GM18907 (cell line): ENCODE measurements at regions not wholly inside any gene's neighbourhood (a gene's known extent, or its start where the extent isn't known, plus 50 kb on each side); places are given as distances from the start of the nearest gene placed in this dataset.

Experiments
- ATAC-seq: cut with Tn5 transposase; IDR thresholded peaks from one replicate; pipeline ENCODE4 v1.9.1; 2021; ENCODE audit warnings: mild to moderate bottlenecking, moderate library complexity; ENCODE audit not compliant: unreplicated experiment

DNA sequence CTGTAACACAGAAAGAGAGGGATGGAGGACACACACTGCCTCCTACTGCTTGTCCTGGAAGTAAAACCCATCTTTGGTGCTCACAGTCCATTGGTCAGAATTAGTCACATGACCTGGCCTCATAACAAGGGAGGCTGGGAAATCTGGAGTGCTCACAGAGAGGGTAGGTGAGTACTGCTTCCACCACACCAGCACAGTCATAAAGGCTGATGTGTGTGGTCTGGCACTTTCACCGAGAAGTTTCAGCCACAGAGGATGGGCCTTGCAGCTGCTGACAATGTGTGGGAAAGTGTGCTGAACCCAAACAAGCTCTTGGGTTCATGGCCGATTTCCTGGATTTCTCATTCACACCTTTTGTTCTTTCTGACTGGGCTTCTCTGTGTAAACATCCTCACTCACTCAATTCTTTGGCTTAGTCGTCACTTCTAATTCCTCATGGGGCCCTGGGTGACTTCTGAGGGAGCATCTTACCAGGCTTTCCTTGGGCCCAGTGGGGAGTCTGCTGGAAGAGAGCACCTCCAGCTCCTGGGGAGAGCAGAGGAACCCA, 100.7 kb downstream of the ASB7 start:
- ATAC-seq: peak; percentile 100

DNA sequence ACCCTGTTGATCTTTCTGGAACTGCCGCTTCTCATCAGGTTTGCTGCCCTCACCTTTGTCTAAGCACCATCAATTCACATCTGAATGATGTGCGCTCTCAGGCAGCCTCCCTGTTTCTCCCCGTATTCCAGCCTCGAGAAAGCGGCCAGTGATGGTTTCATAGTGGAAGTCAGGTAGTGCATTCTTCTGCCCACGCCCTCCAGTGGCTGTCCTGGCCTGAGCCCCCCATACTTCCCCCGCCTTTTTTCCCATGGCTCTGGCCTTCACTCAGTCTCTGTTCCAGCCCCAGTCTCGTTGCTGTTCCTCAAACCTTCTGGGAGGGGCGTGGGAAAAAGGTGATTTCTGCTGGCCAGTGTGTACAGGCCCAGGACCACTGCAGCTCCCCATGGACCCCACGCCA, 101.3 kb downstream of the ASB7 start:
- no peak for ATAC-seq

GRCh38 chr15:100704281-100705055, 102.1 kb downstream of the ASB7 start:
- ATAC-seq: no peak

DNA sequence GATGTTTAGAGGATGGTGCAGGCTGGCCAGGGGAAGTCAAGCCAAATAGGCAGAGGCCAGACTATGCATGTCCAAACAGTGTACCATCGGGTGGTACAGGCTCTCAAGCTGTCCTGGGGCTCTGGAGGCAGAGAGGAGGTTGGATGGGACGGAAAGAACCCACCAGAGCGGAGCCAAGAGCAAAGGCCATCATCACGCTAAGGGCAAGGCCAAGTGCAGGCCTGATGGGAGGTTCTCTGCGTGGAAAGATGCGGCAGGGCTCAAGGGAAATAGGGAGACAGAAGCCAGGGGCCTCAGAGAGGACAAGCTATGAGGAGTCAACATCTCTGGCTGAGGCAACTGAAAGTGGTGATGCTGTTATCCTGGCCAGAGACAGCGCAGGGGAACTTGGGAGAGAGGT, 102.7 kb downstream of the ASB7 start:
- no peak for ATAC-seq

GRCh38 chr15:100705841-100706240, 103.5 kb downstream of the ASB7 start:
- ATAC-seq: no peak

GRCh38 chr15:100707229-100707628, 104.8 kb downstream of the ASB7 start:
- ATAC-seq: no peak

- no peak for ATAC-seq
Measured at GRCh38 chr15:100708916-100709315, 106.5 kb downstream of the ASB7 start.

DNA sequence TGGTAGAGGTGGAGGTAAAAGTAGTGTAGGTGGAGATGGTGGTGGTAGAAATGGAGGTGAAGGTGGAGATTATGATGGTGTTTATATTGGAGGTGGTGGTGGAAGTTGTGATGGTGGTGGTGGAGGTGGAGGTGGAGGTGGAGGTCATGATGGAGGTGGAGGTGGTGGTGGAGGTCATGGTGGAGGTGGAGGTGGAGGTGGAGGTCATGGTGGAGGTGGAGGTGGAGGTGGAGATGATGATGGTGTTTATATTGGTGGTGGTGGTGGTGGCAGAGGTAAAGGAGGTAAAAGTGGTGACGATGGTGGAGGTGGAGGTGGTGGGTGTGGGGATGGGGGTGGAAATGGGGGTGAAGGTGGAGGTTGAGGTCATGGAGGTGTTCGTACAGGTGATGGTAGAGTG, 107.8 kb downstream of the ASB7 start:
- ATAC-seq: no peak

DNA sequence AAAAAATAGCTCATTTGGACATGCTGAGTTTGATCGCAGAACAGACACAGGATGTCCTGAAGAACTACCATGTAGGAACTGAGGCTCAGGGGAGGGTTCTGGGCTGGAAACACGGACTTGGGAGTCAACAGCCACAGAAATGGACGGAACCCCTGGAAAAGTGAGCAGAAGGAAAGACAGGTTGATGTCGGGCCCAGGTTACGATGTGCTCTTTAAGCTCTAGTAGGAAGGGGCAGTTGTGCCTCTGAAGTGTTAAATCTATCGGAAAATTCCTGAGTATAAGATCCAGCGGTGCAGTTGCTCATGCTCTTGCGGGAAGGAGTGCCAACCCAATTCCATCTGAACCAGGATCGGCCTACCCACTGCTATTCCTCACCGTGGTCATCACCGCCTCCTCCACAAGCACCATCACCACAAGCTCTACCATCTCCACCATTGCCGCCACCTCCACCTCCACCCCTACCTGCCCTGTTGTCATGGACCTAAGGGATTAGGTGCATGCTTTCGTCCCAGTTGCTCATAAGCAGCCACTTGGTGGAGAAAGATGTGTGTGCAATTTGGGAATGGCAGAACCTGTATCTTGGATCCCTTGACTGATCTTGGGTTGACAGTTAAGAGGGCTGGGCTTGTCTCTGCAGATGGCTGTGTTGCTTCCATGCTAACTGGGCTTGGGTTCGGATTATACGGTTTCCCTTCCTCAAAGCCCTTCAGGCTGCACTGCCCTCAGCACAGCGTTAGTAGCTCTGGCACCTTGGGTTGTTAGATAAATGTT, 108.5 kb downstream of the ASB7 start:
- ATAC-seq: no peak

DNA sequence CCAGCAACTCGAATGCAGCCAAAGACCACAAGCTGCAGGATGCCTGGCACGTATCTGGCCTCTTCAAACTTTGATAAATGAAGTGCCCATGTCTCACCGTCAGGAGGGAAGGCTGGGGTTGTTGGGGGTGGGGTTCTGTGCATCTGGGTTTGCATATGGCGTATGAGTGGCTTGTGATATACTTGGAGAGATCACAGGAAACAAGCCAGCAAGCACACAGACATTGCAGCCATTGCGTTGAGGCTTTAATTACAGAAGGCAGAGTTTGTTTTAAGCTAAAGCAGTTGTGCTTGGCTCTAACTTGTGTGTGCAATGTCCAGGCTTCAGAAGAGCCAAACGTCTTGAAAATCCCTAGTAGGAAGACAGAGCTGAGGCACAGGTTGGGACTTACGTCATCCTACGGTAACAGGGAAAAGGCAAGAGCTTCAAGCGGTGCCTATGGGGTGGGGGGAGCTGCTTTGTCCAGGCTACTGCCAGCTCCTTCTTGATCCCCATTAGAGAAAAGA, 109.2 kb downstream of the ASB7 start:
- no peak for ATAC-seq

GRCh38 chr15:100712226-100712625, 109.8 kb downstream of the ASB7 start:
- no peak for ATAC-seq

GRCh38 chr15:100713163-100713867, 110.9 kb downstream of the ASB7 start:
- no peak for ATAC-seq

DNA sequence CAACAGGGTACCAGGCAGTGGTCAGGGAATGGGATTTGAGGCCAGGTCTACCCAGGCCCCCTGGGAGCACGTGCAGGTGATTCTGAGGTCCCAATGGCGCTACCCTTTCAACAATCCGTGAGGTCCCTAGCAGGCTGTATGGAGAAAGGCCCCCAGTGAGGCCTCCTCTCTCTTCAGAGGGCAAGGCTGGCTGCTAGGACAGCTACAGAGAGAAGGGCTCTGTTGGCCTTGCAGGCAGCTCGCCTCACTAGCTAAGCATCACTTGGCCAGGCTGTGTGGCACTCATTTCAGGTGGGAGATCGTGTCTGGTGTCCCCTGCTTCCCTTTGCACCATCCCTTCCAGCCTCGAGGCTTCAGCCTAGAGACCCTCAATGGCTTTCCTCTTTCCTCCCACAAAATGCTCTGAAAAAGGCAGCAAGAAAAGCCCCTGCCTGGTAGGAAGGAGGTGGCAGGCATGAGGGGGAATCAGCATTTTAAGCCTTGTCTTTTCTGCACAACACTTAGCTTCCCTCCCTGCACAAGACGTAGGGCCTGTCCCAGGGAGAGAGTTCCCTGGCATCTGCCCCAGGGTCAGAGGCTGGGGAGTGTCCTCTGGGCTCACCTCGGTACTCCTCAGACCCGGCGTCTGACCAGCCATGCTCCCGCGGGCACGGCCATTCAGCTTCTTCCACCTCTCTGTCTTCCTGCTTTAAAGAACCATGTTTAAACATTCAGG, 111.8 kb downstream of the ASB7 start:
- ATAC-seq: no peak

DNA sequence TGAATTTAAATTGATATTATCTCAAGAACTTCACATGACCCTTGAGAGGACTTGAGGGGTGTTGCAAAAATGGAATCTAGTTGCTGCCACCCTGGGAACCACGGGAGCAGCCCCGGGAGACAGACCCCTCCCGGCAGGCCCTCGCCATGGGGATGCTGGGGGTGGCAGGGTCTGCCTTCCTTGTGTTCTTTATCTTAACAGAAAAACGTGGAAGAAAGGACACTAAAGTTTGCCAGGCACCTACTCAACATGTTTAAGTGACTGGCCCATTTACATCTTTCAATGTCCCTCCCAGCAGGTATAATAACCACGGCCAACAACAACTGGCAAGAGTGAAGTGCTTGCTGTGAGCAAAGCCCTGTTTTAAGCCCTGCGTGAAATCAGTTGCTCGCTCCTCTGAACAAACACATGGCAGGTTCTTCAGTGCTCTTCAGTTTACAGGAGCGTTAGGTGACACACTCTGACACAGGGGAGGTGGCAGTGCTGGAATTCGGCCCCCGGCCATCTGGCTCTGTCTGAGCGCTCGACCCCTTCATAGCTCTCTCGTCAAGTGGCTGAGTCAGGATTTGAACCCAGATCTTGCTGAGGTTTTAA, 112.5 kb downstream of the ASB7 start:
- no peak for ATAC-seq

GRCh38 chr15:100715571-100716455, 113.4 kb downstream of the ASB7 start:
- no peak for ATAC-seq

DNA sequence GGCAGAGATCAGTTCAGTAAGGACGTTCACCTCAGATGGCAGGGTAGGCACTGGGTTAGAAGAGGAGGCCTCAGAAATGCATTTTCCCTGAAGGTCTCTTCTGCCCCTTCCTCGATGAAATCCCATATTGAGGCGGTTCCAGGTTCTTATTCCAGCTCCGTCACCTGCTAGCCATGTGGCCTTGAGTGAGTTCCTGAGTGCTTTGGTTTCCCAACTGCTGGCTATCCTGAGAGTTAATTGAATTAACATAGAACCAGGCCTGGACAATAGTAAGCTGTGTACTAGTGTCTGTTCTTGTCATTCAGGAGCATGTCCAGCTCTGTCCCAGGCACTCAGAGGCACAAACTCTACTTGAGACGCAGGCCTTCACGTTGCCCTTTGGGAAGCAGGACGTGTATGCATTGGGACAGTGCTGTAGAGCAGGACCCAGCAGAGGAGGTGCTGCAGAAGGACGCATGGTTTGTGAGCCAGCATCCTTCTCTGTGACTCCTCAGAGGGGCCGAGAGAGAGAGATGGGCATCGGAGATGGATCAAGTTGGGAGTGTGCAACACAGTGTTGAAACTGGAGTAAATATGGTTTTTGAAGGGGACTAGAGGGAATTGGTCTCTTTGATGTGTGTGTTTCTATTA, 114.2 kb downstream of the ASB7 start:
- ATAC-seq: no peak

GRCh38 chr15:100717596-100717995, 115.2 kb downstream of the ASB7 start:
- no peak for ATAC-seq

DNA sequence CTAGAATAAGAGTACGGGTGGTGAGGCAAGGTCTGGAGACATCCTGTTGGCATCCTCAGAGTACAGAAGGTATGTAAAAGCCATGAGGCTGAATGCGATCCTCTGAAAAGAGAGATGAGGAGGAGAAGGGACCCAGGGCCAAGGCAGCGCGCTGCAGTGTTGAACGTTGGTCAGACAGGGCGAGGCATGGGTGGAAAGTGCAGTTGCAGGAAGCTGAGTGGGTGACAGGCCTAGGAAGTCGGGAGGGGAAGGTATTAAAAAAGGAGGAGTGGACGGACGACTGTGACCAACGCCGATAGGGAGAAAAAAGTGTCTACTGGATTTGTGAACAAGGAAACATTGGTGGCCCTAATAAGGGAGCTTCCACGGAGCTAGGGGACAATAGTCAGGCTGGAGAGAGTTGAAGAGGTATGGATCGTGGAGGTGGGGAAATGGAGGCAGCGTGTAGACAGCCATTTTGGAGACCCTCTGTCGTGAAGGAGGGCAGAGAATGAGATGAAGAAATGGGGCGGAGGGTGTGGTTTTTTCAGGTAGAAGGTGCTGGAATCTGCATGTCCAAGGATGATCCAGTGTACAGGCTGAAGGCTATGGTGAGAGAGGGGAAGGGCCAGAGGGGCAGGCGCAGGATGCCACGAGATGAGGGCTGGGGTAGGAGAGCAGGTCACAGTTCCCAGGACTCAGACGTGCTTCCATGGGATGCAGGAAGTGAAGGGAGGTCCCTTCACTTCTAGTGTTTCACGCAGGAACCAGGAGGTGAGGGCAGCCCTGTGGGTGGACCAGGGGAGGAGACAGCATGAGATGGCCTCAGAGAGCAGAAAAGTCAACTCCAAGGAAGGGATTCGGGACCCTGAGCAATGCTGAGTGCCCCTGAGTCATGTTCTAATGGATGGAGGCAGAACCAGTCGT, 115.9 kb downstream of the ASB7 start:
- no peak for ATAC-seq
